ENCODE measurements at regions not wholly inside any gene's neighbourhood (a gene's known extent, or its start where the extent isn't known, plus 50 kb on each side); places are given as distances from the start of the nearest gene placed in this dataset.
"Not testable (repeated sequence)": the region's sequence is repeated elsewhere in the genome, so short reads cannot be mapped to it uniquely, and the experiment has no call there.

DNA sequence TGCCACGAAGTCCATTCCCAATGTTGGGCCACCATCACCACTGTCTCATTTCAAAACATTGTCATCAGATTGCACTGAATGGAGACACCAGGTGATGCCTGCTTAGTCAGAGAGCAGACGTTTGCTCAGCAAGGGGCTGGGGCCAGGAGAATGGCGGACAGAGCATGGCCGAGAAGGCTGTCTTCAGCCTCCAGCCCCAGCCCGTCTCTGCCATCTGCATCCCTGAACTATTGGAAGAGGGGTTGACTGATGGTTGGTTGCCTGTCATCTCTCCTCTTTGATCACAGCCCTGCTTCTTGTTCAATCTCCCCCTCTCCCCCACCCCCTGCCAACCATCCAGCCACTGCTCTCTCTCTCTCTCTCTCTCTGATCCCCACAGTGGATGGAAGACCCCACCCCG lies 140.9 kb downstream of the SHOX start:
- H3K4me3 ChIP-seq (ENCODE audit: low read length): no peak overlapping the region
- no peaks in the 10 kb centered on the region for H3K9me3 ChIP-seq (ENCODE audit: low read depth, low read length)
- no peaks in the 10 kb centered on the region for H3K27me3 ChIP-seq (ENCODE audit: insufficient read depth, low read length)
- no peaks in the 10 kb centered on the region for H3K4me1 ChIP-seq (ENCODE audit: insufficient read depth, low read length)

DNA sequence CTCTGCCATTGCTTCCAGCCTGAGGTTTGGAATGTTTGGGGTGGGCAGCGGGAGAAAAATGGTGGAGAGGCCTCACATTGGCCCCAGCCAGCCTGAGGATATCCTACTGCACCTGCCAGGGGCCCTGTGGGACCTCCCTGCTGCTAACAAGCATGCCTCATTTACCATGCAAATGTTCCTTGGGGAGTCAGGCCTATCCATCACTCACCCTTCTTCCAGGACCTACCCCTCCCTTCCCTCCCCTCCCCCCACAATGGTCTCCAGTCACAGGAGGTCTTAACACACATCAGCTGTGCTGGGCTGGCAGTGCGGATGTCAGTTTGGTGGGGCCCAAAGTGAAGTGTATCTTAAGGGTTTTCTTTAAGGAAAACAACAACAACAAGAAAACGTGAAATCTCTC lies 139.2 kb downstream of the SHOX start:
- H3K27me3 ChIP-seq (ENCODE audit: insufficient read depth, low read length): no peaks in the 10 kb centered on the region
- H3K4me3 ChIP-seq (ENCODE audit: low read length): no peak overlapping the region
- H3K9me3 ChIP-seq (ENCODE audit: low read depth, low read length): no peaks in the 10 kb centered on the region

GRCh38 chrX:768596-768995 lies 138.0 kb downstream of the SHOX start:
- no peaks in the 10 kb centered on the region for H3K4me1 ChIP-seq (ENCODE audit: insufficient read depth, low read length)
- no peaks in the 10 kb centered on the region for H3K27me3 ChIP-seq (ENCODE audit: insufficient read depth, low read length)
- H3K4me3 ChIP-seq (ENCODE audit: low read length): no peak overlapping the region
- no peaks in the 10 kb centered on the region for H3K9me3 ChIP-seq (ENCODE audit: low read depth, low read length)

More for the DNA sequence above, 139.2 kb downstream of the SHOX start:
- no peaks in the 10 kb centered on the region for H3K4me1 ChIP-seq (ENCODE audit: insufficient read depth, low read length)

GRCh38 chrX:758917-759316 lies 128.3 kb downstream of the SHOX start:
- no peak overlapping the region for H3K4me3 ChIP-seq (ENCODE audit: low read length)

GRCh38 chrX:750812-751211 lies 120.2 kb downstream of the SHOX start:
- no peaks in the 10 kb centered on the region for H3K4me1 ChIP-seq (ENCODE audit: insufficient read depth, low read length)
- H3K9me3 ChIP-seq (ENCODE audit: low read depth, low read length): no peaks in the 10 kb centered on the region
- H3K27me3 ChIP-seq (ENCODE audit: insufficient read depth, low read length): no peaks in the 10 kb centered on the region
- no peak overlapping the region for H3K4me3 ChIP-seq (ENCODE audit: low read length)

More at GRCh38 chrX:758917-759316, 128.3 kb downstream of the SHOX start:
- H3K4me1 ChIP-seq (ENCODE audit: insufficient read depth, low read length): no peaks in the 10 kb centered on the region
- H3K9me3 ChIP-seq (ENCODE audit: low read depth, low read length): no peaks in the 10 kb centered on the region
- H3K27me3 ChIP-seq (ENCODE audit: insufficient read depth, low read length): no peaks in the 10 kb centered on the region

GRCh38 chrX:750263-750662 lies 119.7 kb downstream of the SHOX start:
- H3K27me3 ChIP-seq (ENCODE audit: insufficient read depth, low read length): no peaks in the 10 kb centered on the region
- H3K4me3 ChIP-seq (ENCODE audit: low read length): no peak overlapping the region
- H3K4me1 ChIP-seq (ENCODE audit: insufficient read depth, low read length): no peaks in the 10 kb centered on the region
- H3K9me3 ChIP-seq (ENCODE audit: low read depth, low read length): no peaks in the 10 kb centered on the region

DNA sequence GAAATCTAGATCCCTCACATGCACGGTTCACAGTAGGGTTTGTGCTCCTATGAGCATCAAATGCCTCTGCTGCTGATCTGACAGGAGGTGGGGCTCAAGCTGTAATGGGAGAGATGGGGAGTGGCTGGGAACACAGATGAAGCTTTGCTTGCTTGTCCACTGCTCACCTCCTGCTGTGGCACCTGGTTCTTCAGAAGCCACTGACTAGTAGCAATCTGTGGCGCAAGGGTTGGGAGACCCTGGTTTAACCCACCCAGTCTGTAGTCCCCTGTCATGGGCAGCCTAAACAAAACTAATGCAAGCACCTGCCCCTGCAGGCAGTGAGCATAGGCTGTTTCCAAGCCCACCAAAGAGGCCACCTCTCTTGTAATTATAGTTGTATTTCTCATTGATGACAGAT lies 116.6 kb downstream of the SHOX start:
- Histone ChIP-seq H3K9me3 (ENCODE audit: low read depth, low read length) (no peaks in the 10 kb centered on the region), H3K27me3 (ENCODE audit: insufficient read depth, low read length) (no peaks in the 10 kb centered on the region), H3K4me3 (ENCODE audit: low read length) (no peak overlapping the region), H3K4me1 (ENCODE audit: insufficient read depth, low read length) (no peaks in the 10 kb centered on the region)

- no peaks in the 10 kb centered on the region for H3K4me1 ChIP-seq (ENCODE audit: insufficient read depth, low read length)
- no peak overlapping the region for H3K4me3 ChIP-seq (ENCODE audit: low read length)
- no peaks in the 10 kb centered on the region for H3K9me3 ChIP-seq (ENCODE audit: low read depth, low read length)
- no peaks in the 10 kb centered on the region for H3K27me3 ChIP-seq (ENCODE audit: insufficient read depth, low read length)
Measured at GRCh38 chrX:739611-740010, 109.0 kb downstream of the SHOX start.

DNA sequence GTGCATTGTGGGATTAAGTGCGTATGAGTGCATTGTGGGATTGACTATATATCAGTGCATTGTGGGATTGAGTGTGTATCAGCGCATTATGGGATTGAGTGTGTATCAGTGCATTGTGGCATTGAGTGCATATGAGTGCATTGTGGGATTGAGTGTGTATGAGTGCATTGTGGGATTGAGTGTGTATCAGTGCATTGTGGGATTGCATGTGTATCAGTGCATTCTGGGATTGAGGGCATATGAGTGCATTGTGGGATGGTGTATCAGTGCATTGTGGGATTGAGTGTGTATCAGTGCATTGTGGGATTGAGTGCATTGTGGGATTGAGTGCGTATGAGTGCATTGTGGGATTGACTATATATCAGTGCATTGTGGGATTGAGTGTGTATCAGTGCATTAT lies 106.4 kb downstream of the SHOX start:
- not testable (repeated sequence) for H3K9me3 ChIP-seq (ENCODE audit: low read depth, low read length); H3K27me3 ChIP-seq (ENCODE audit: insufficient read depth, low read length)

DNA sequence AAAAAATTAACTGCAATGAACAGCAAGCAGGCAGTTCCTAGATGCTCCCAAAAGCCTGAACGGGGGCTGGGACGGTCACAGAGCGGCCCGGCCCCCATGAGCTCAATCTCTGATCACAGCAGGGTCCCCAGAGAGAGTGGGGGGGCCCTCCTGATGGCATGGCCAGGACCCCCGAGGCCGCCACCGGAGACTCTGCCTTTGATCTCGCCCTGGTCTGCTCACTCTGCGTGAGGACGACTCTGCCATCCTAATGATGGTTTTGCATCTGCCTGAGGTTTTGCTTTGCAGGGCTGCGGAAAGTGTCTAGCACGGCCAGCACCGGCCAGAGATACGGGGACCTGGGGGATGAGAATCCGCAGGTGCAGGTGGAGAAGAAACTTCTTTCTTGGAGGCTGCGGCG lies 103.8 kb downstream of the SHOX start:
- Histone ChIP-seq H3K4me1 (ENCODE audit: insufficient read depth, low read length) (no peaks in the 10 kb centered on the region), H3K9me3 (ENCODE audit: low read depth, low read length) (no peaks in the 10 kb centered on the region), H3K27me3 (ENCODE audit: insufficient read depth, low read length) (no peaks in the 10 kb centered on the region), H3K4me3 (ENCODE audit: low read length) (no peak overlapping the region)

More for the DNA sequence above, 106.4 kb downstream of the SHOX start:
- not testable (repeated sequence) for H3K4me3 ChIP-seq (ENCODE audit: low read length); H3K4me1 ChIP-seq (ENCODE audit: insufficient read depth, low read length)

- H3K27me3 ChIP-seq (ENCODE audit: insufficient read depth, low read length): no peaks in the 10 kb centered on the region
- no peaks in the 10 kb centered on the region for H3K9me3 ChIP-seq (ENCODE audit: low read depth, low read length)
- H3K4me1 ChIP-seq (ENCODE audit: insufficient read depth, low read length): no peaks in the 10 kb centered on the region
- H3K4me3 ChIP-seq (ENCODE audit: low read length): no peak overlapping the region
Measured at GRCh38 chrX:733961-734360, 103.4 kb downstream of the SHOX start.

DNA sequence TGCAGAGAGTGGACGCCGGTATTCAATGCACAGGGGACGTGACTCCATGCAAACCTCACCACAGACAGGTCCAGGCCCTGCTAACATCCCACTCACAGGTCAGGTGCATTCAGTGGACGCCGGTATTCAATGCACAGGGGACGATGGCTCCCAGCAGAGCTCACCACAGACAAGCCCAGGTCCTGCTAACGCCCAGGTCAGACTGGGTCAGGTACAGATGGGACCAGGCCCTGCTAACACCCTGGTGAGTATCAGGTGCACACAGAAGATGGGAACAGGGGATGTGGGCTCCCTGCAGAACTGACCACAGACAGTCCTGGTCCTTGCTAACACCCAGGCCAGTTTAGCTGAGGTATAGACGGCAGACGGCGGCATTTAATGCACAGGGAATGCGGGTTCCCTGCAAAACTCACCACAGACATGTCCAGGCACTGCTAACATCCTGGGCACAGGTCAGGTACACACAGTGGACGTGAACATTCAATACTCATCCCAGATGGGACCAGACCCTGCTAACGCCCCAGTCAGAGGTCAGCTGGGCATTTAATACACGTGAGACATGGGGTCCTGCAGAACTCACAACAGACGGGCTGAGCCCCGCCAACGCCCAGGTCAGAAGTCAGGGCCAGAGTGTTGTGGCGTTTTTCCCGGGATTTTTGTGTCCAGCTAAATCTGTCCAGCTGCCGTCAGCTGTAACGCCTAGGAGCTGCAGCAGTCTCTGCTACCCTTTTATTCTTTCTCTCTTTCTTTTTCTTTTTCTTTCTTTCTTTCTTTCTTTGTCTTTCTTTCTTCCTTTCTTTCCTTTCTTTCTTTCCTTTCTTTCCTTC lies 99.2 kb downstream of the SHOX start:
- no peaks in the 10 kb centered on the region for H3K27me3 ChIP-seq (ENCODE audit: insufficient read depth, low read length)
- no peaks in the 10 kb centered on the region for H3K4me1 ChIP-seq (ENCODE audit: insufficient read depth, low read length)
- no peak overlapping the region for H3K4me3 ChIP-seq (ENCODE audit: low read length)
- peaks cover under 1% of the 10 kb centered on the region for H3K9me3 ChIP-seq (ENCODE audit: low read depth, low read length)

- H3K4me3 ChIP-seq (ENCODE audit: low read length); H3K4me1 ChIP-seq (ENCODE audit: insufficient read depth, low read length); H3K9me3 ChIP-seq (ENCODE audit: low read depth, low read length); H3K27me3 ChIP-seq (ENCODE audit: insufficient read depth, low read length): not testable (repeated sequence)
Measured at GRCh38 chrX:729101-729500, 98.5 kb downstream of the SHOX start.

GRCh38 chrX:728639-729038 lies 98.0 kb downstream of the SHOX start:
- H3K9me3 ChIP-seq (ENCODE audit: low read depth, low read length): peaks cover 12% of the 10 kb centered on the region
- H3K4me1 ChIP-seq (ENCODE audit: insufficient read depth, low read length); H3K27me3 ChIP-seq (ENCODE audit: insufficient read depth, low read length); H3K4me3 ChIP-seq (ENCODE audit: low read length): not testable (repeated sequence)

GRCh38 chrX:727738-728621 lies 97.4 kb downstream of the SHOX start:
- H3K9me3 ChIP-seq (ENCODE audit: low read depth, low read length): peaks cover 15% of the 10 kb centered on the region
- no peaks in the 10 kb centered on the region for H3K27me3 ChIP-seq (ENCODE audit: insufficient read depth, low read length)
- no peak overlapping the region for H3K4me3 ChIP-seq (ENCODE audit: low read length)
- no peaks in the 10 kb centered on the region for H3K4me1 ChIP-seq (ENCODE audit: insufficient read depth, low read length)

Measured in mononuclear cell (primary cell).